Sciatic nerve (tissue), 2 donors: ENCODE measurements at regions not wholly inside any gene's neighbourhood (a gene's known extent, or its start where the extent isn't known, plus 50 kb on each side); places are given as distances from the start of the nearest gene placed in this dataset.

ENCODE experiments used
- ATAC-seq: fragments of 200-7000 bp; cut with Tn5 transposase; one replicate; pipeline ENCODE4 v1.9.1; 2020; ENCODE audit warnings: mild to moderate bottlenecking, moderate library complexity
- DNase-seq: peaks from one replicate; pipeline ENCODE4 v3.0.0-alpha.2; 2020; ENCODE audit warnings: low spot score
- intact Hi-C: fragments of 100-400 bp; cut with DNase I; formaldehyde crosslinking; loops from one replicate; pipeline ENCODE4 v1.14.2; 2022
- donor health status: DM: no; HTN: no; CAD: no.
- donor health status: DM: no; HTN: no; CAD: no.

- no peak for ATAC-seq
- no peak for DNase-seq
- intact Hi-C loops, result loop anchor here (5.0 kb wide), 1 partner anchor 734 kb away; no protein-coding TSS in a partner anchor
Observed at GRCh38 chr19:29318581-29318980, 105.6 kb upstream of the UQCRFS1 start.

- intact Hi-C loops, result no loop called here
- no peak for ATAC-seq
- no peak for DNase-seq
Observed at GRCh38 chr19:29320086-29320485, 107.1 kb upstream of the UQCRFS1 start.

- intact Hi-C loops, result no loop called here
- DNase-seq (no peak), ATAC-seq (no peak)
Observed at GRCh38 chr19:29320618-29321017, 107.7 kb upstream of the UQCRFS1 start.

GRCh38 chr19:29321116-29321515, 108.2 kb upstream of the UQCRFS1 start:
- intact Hi-C loops, result no loop called here
- no peak for DNase-seq
- ATAC-seq, result no peak

- DNase-seq, result no peak
- ATAC-seq, result no peak
Observed at GRCh38 chr19:29323021-29323430, 110.1 kb upstream of the UQCRFS1 start.

GRCh38 chr19:29323440-29324290, 110.7 kb upstream of the UQCRFS1 start:
- no peak for DNase-seq
- intact Hi-C loops, result no loop called here
- no peak for ATAC-seq

More at GRCh38 chr19:29323021-29323430, 110.1 kb upstream of the UQCRFS1 start:
- intact Hi-C loops, result no loop called here

- ATAC-seq, result no peak
- intact Hi-C loops, result no loop called here
- DNase-seq, result no peak
Observed at GRCh38 chr19:29324291-29324680, 111.3 kb upstream of the UQCRFS1 start.

- DNase-seq (no peak), ATAC-seq (no peak)
Observed at GRCh38 chr19:29324717-29325116, 111.8 kb upstream of the UQCRFS1 start.

GRCh38 chr19:29325241-29325975, 112.5 kb upstream of the UQCRFS1 start:
- DNase-seq (no peak), ATAC-seq (no peak)
- intact Hi-C loops, result no loop called here

More at GRCh38 chr19:29324717-29325116, 111.8 kb upstream of the UQCRFS1 start:
- intact Hi-C loops, result no loop called here

GRCh38 chr19:29326351-29326750, 113.4 kb upstream of the UQCRFS1 start:
- ATAC-seq (no peak), DNase-seq (no peak)
- intact Hi-C loops, result no loop called here

- ATAC-seq, result no peak
- DNase-seq, result no peak
- intact Hi-C loops, result no loop called here
Observed at GRCh38 chr19:29326849-29327840, 114.2 kb upstream of the UQCRFS1 start.

- intact Hi-C loops, result no loop called here
- DNase-seq, result no peak
- no peak for ATAC-seq
Observed at GRCh38 chr19:29328586-29328985, 115.6 kb upstream of the UQCRFS1 start.

- no peak for ATAC-seq
- DNase-seq, result no peak
- intact Hi-C loops, result no loop called here
Observed at GRCh38 chr19:29329460-29330134, 116.6 kb upstream of the UQCRFS1 start.

- intact Hi-C loops, result no loop called here
- DNase-seq (no peak), ATAC-seq (no peak)
Observed at GRCh38 chr19:29336425-29336824, 123.5 kb upstream of the UQCRFS1 start.

GRCh38 chr19:29337029-29337428, 124.1 kb upstream of the UQCRFS1 start:
- ATAC-seq (no peak), DNase-seq (no peak)
- intact Hi-C loops, result no loop called here

GRCh38 chr19:29338480-29338879, 125.5 kb upstream of the UQCRFS1 start:
- no peak for ATAC-seq
- intact Hi-C loops, result no loop called here
- DNase-seq, result no peak

GRCh38 chr19:29342721-29343120, 129.8 kb upstream of the UQCRFS1 start:
- no peak for DNase-seq
- intact Hi-C loops, result no loop called here
- ATAC-seq, result no peak

GRCh38 chr19:29364224-29364726, 151.3 kb upstream of the UQCRFS1 start:
- no peak for DNase-seq
- no peak for ATAC-seq

More at GRCh38 chr19:29364224-29364726, 151.3 kb upstream of the UQCRFS1 start:
- intact Hi-C loops, result loop anchor here (5.0 kb wide), 1 partner anchor 93 kb away; no protein-coding TSS in a partner anchor
